Activated CD8-positive, alpha-beta memory T cell treated with anti-CD3 and anti-CD28 coated beads, Interleukin-2, amount 10 ng/mL, durations not matched to agents 7 days and 5 days (primary cell): ENCODE measurements at regions not wholly inside any gene's neighbourhood (a gene's known extent, or its start where the extent isn't known, plus 50 kb on each side); places are given as distances from the start of the nearest gene placed in this dataset.

Experiments used
- ATAC-seq: fragments of 150-1000 bp; cut with Tn5 transposase; one replicate; pipeline ENCODE4 v1.10.0; 2021; ENCODE audit warnings: moderate library complexity
- CTCF ChIA-PET: fragments of 350-600 bp; sonication (Branson Sonifier 250); formaldehyde crosslinking; loops from one replicate; lab custom pipeline; 2021; ENCODE audit warnings: antibody characterized with exemption; lab: Charles Lee
- DNase-seq: peaks from one replicate; pipeline ENCODE4 v3.0.0-alpha.2; 2020
- H3K27ac Mint-ChIP-seq: one replicate; pipeline ENCODE4 v1.8.0; 2021; ENCODE audit warnings: mild to moderate bottlenecking, mixed read lengths
- H3K27me3 Mint-ChIP-seq: one replicate; pipeline ENCODE4 v1.8.0; 2021; ENCODE audit warnings: mixed read lengths
- H3K36me3 Mint-ChIP-seq: one replicate; pipeline ENCODE4 v1.8.0; 2021; ENCODE audit warnings: mild to moderate bottlenecking, mixed read lengths
- H3K4me1 Mint-ChIP-seq: one replicate; pipeline ENCODE4 v1.8.0; 2021; ENCODE audit warnings: mixed read lengths
- H3K4me3 Mint-ChIP-seq: one replicate; pipeline ENCODE4 v1.8.0; 2021; ENCODE audit warnings: mild to moderate bottlenecking, moderate library complexity, mixed read lengths
- H3K9me3 Mint-ChIP-seq: one replicate; pipeline ENCODE4 v1.8.0; 2022; ENCODE audit warnings: low read depth, mixed read lengths

GRCh38 chr1:90114521-90115141 lies 119.7 kb downstream of the ZNF326 start:
- CTCF ChIA-PET, result interaction anchor here (1.3 kb wide), 1 partner anchor 69 kb away, joined by 4 read pairs; no protein-coding TSS in a partner anchor
- no peaks in the 10 kb centered on the region for H3K9me3 Mint-ChIP-seq
- no peak overlapping the region for H3K4me3 Mint-ChIP-seq
- ATAC-seq (no peak), DNase-seq (no peak)
- no peaks in the 10 kb centered on the region for H3K4me1 Mint-ChIP-seq
- H3K36me3 Mint-ChIP-seq, result no peaks in the 10 kb centered on the region
- peaks cover 28% of the 10 kb centered on the region for H3K27me3 Mint-ChIP-seq
- H3K27ac Mint-ChIP-seq, result no peak overlapping the region

DNA sequence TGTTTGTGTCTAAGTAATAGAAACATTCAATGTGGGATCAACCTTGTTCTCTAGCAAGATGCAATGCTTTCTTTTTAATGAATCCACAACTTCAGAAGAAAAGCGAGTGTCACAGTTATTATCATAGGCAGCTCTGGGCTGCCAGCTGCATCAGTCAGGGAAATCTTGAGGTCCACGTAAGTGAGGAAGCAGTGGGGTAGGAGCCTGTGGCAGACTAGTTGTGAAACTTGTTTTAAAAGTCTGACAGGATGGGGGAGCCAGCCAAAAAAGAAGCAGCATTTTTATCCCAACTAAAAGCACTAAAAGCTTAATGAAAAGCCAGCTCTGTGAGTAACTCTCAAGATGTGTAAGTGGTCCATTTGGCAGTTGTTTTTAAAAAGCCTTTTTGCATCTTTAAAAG lies 113.1 kb downstream of the ZNF326 start:
- CTCF ChIA-PET, result no interaction called here
- peaks cover 33% of the 10 kb centered on the region for H3K27me3 Mint-ChIP-seq
- no peak overlapping the region for H3K4me3 Mint-ChIP-seq
- H3K9me3 Mint-ChIP-seq, result no peaks in the 10 kb centered on the region
- DNase-seq (no peak), ATAC-seq (no peak)
- H3K4me1 Mint-ChIP-seq, result no peaks in the 10 kb centered on the region
- no peaks in the 10 kb centered on the region for H3K36me3 Mint-ChIP-seq
- no peak overlapping the region for H3K27ac Mint-ChIP-seq

- CTCF ChIA-PET, result no interaction called here
- ATAC-seq (no peak), DNase-seq (no peak)
- H3K27me3 Mint-ChIP-seq, result peaks cover 33% of the 10 kb centered on the region
- no peak overlapping the region for H3K27ac Mint-ChIP-seq
- H3K4me3 Mint-ChIP-seq, result no peak overlapping the region
- no peaks in the 10 kb centered on the region for H3K9me3 Mint-ChIP-seq
- no peaks in the 10 kb centered on the region for H3K36me3 Mint-ChIP-seq
- no peaks in the 10 kb centered on the region for H3K4me1 Mint-ChIP-seq
Observed at GRCh38 chr1:90106311-90106710, 111.4 kb downstream of the ZNF326 start.

GRCh38 chr1:90104941-90105538 lies 110.1 kb downstream of the ZNF326 start:
- DNase-seq (no peak), ATAC-seq (no peak)
- CTCF ChIA-PET, result no interaction called here
- Mint-ChIP-seq H3K36me3 (no peaks in the 10 kb centered on the region), H3K4me3 (no peak overlapping the region), H3K27ac (no peak overlapping the region), H3K27me3 (peaks cover 27% of the 10 kb centered on the region), H3K9me3 (no peaks in the 10 kb centered on the region), H3K4me1 (no peaks in the 10 kb centered on the region)

GRCh38 chr1:90100566-90100965 lies 105.7 kb downstream of the ZNF326 start:
- CTCF ChIA-PET, result no interaction called here
- H3K27ac Mint-ChIP-seq, result no peak overlapping the region
- no peaks in the 10 kb centered on the region for H3K27me3 Mint-ChIP-seq
- H3K4me3 Mint-ChIP-seq, result no peak overlapping the region
- H3K36me3 Mint-ChIP-seq, result no peaks in the 10 kb centered on the region
- no peaks in the 10 kb centered on the region for H3K4me1 Mint-ChIP-seq
- no peak for DNase-seq
- ATAC-seq, result no peak
- H3K9me3 Mint-ChIP-seq, result no peaks in the 10 kb centered on the region

DNA sequence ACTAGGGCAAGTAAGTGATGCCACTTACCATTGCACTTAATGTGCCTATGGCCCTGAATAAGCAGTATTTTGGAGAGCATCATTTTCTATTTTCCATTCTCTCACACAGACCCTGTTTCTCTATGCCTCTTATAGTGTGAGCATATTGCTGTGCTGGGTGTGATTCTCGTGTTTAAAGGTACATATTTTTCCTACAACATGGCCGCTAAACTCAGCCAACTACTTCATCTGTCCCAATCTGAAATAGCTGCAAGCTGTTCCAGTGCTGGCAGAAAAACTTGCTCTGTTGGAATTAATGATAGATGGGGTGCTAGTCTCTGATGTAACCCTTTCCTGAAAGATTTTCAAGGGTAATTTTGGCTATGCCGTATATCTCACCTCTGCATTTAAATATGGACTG lies 97.5 kb downstream of the ZNF326 start:
- Mint-ChIP-seq H3K9me3 (no peaks in the 10 kb centered on the region), H3K27me3 (peaks cover 17% of the 10 kb centered on the region), H3K4me3 (no peak overlapping the region), H3K27ac (no peak overlapping the region), H3K4me1 (no peaks in the 10 kb centered on the region), H3K36me3 (no peaks in the 10 kb centered on the region)
- DNase-seq (no peak), ATAC-seq (no peak)
- CTCF ChIA-PET, result no interaction called here
